Left lung (tissue), 4 donors: ENCODE measurements at regions not wholly inside any gene's neighbourhood (a gene's known extent, or its start where the extent isn't known, plus 50 kb on each side); places are given as distances from the start of the nearest gene placed in this dataset.

Experiments
- ATAC-seq: fragments of 200-7000 bp; cut with Tn5 transposase; one replicate; pipeline ENCODE4 v1.9.1; 2020; ENCODE audit warnings: moderate library complexity
- DNase-seq, 4 donors: peaks; one replicate each; pipeline ENCODE4 v3.0.0-alpha.2; 2013 to 2020
- H3K27ac ChIP-seq, 2 donors: fragments of 200-600 bp; sonication (generic) in 1 of 2; one replicate each; pipeline versions ENCODE4 v1.5.0 to v1.8.0; 2020 to 2021
- H3K27me3 ChIP-seq, 2 donors: fragments of 200-600 bp; sonication (generic) in 1 of 2; one replicate each; pipeline versions ENCODE4 v1.5.0 to v1.8.0; 2020 to 2021
- H3K36me3 ChIP-seq, 2 donors: fragments of 200-600 bp; sonication (generic) in 1 of 2; one replicate each; pipeline versions ENCODE4 v1.5.0 to v1.8.0; 2020 to 2021
- H3K4me1 ChIP-seq, 2 donors: fragments of 200-600 bp; one replicate each; pipeline ENCODE4 v1.8.0; 2021
- H3K4me3 ChIP-seq, 2 donors: fragments of 200-600 bp; sonication (generic) in 1 of 2; one replicate each; pipeline versions ENCODE4 v1.5.0 to v1.8.0; 2020 to 2021; ENCODE audit warnings: mild to moderate bottlenecking in 1 of 2
- H3K9me3 ChIP-seq, 2 donors: fragments of 200-600 bp; sonication (generic) in 1 of 2; one replicate each; pipeline versions ENCODE4 v1.5.0 to v1.8.0; 2020 to 2021
- CTCF ChIP-seq, 2 donors: fragments of 200-600 bp; sonication (generic) in 1 of 2; IDR thresholded peaks; one replicate each; pipeline versions ENCODE4 v1.5.0 to v1.8.0; 2021; ENCODE audit warnings: antibody characterized with exemption in 2 of 2
- intact Hi-C, 2 donors: fragments of 100-400 bp; cut with DNase I; formaldehyde crosslinking; loops; one replicate each; pipeline versions ENCODE4 v1.11.2 to v1.14.2; 2022
- donor health status: DM: no; HTN: yes; CAD: no.
- donor health status: DM: no; HTN: no; CAD: no.

GRCh38 chr14:84445486-84445885 lies 1084.5 kb upstream of the FLRT2 start:
- H3K27me3 ChIP-seq = no peaks in the 10 kb centered on the region
- no peaks in the 10 kb centered on the region for H3K36me3 ChIP-seq
- ATAC-seq = no peak
- no peak for DNase-seq
- H3K9me3 ChIP-seq = no peaks in the 10 kb centered on the region
- H3K4me3 ChIP-seq = no peak overlapping the region
- no peaks in the 10 kb centered on the region for H3K4me1 ChIP-seq
- no peak for TF ChIP-seq CTCF (IDR thresholded peaks at IDR 0.05)
- intact Hi-C loops = no loop called here
- H3K27ac ChIP-seq = no peak overlapping the region

DNA sequence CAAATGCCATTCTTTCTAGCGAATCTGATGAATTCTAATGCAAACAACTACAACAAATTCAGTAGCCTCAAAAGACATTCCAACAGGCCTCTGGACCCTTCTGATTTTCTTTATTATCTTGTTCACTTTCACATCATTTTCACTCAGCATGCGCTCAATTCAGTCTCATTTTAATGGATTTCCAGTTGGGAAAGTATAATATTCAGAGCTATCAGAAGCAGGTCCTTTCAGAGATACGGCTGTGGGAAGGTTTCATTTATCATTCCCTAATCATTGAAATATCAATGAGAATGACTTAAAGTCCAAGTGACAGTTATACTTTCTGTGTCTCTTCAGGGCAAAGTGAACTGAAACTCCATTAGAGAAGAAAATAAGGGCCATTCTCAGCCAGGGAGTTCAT lies 1083.7 kb upstream of the FLRT2 start:
- DNase-seq = no peak
- H3K4me1 ChIP-seq = no peaks in the 10 kb centered on the region
- H3K36me3 ChIP-seq = no peaks in the 10 kb centered on the region
- H3K27me3 ChIP-seq = no peaks in the 10 kb centered on the region
- TF ChIP-seq CTCF (IDR thresholded peaks at IDR 0.05) = no peak
- intact Hi-C loops = no loop called here
- no peak overlapping the region for H3K4me3 ChIP-seq
- no peak for ATAC-seq
- no peaks in the 10 kb centered on the region for H3K9me3 ChIP-seq
- no peak overlapping the region for H3K27ac ChIP-seq

- intact Hi-C loops = no loop called here
- Histone ChIP-seq H3K36me3 (no peaks in the 10 kb centered on the region), H3K4me1 (no peaks in the 10 kb centered on the region), H3K9me3 (no peaks in the 10 kb centered on the region), H3K27me3 (no peaks in the 10 kb centered on the region), H3K27ac (no peak overlapping the region), H3K4me3 (no peak overlapping the region)
- TF ChIP-seq CTCF (IDR thresholded peaks at IDR 0.05) = no peak
- ATAC-seq = no peak
- DNase-seq = no peak
These were observed 1076.5 kb upstream of the FLRT2 start for GRCh38 chr14:84453307-84453950.

DNA sequence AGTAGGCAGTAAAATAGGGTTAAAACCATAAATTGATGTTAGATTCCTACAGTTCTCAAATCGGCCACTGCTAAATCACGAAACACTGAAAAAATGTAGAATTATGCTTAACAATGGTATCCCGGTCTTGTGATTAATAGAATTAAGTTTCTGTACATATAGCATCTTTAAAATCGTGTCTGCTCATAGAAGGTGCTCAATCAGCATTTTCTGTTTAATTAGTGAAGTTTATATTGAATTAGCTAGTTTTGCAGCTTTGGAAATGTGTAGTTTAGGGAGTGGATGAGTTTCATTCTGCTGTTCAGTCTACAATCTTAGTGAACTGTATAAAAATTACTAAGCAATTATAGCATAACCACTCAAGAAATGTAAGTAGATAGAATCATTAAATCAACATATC lies 1075.8 kb upstream of the FLRT2 start:
- intact Hi-C loops = no loop called here
- no peaks in the 10 kb centered on the region for H3K27me3 ChIP-seq
- DNase-seq = no peak

GRCh38 chr14:84456946-84457345 lies 1073.0 kb upstream of the FLRT2 start:
- DNase-seq (peak in 2 of 4 donors; percentile 17 to 29), ATAC-seq (no peak)
- intact Hi-C loops = no loop called here
- H3K4me3 ChIP-seq = no peak overlapping the region
- no peaks in the 10 kb centered on the region for H3K4me1 ChIP-seq
- H3K9me3 ChIP-seq = no peaks in the 10 kb centered on the region
- H3K27me3 ChIP-seq = no peaks in the 10 kb centered on the region
- no peak for TF ChIP-seq CTCF (IDR thresholded peaks at IDR 0.05)
- no peaks in the 10 kb centered on the region for H3K36me3 ChIP-seq
- H3K27ac ChIP-seq = no peak overlapping the region

More for the DNA sequence above, 1075.8 kb upstream of the FLRT2 start:
- no peak for ATAC-seq
- Histone ChIP-seq H3K9me3 (no peaks in the 10 kb centered on the region), H3K36me3 (no peaks in the 10 kb centered on the region), H3K4me3 (no peak overlapping the region), H3K27ac (no peak overlapping the region), H3K4me1 (no peaks in the 10 kb centered on the region)
- no peak for TF ChIP-seq CTCF (IDR thresholded peaks at IDR 0.05)
